GM21367 (cell line): ENCODE measurements at regions not wholly inside any gene's neighbourhood (a gene's known extent, or its start where the extent isn't known, plus 50 kb on each side); places are given as distances from the start of the nearest gene placed in this dataset.

Experiments
- ATAC-seq: cut with Tn5 transposase; IDR thresholded peaks from one replicate; pipeline ENCODE4 v1.9.1; 2021; ENCODE audit not compliant: unreplicated experiment

GRCh38 chr2:149666809-149667320 is 79.3 kb upstream of the MMADHC start:
- no peak for ATAC-seq

GRCh38 chr2:149664896-149665295 is 77.3 kb upstream of the MMADHC start:
- ATAC-seq = no peak

GRCh38 chr2:149662556-149662955 is 75.0 kb upstream of the MMADHC start:
- ATAC-seq = no peak

GRCh38 chr2:149661844-149662243 is 74.3 kb upstream of the MMADHC start:
- no peak for ATAC-seq

- no peak for ATAC-seq
Measured at GRCh38 chr2:149658553-149658952, 71.0 kb upstream of the MMADHC start.

GRCh38 chr2:149657401-149658040 is 69.9 kb upstream of the MMADHC start:
- ATAC-seq = no peak

GRCh38 chr2:149656996-149657395 is 69.4 kb upstream of the MMADHC start:
- no peak for ATAC-seq

- no peak for ATAC-seq
Measured at GRCh38 chr2:149653831-149654445, 66.4 kb upstream of the MMADHC start.

- ATAC-seq = no peak
Measured at GRCh38 chr2:149652926-149653325, 65.4 kb upstream of the MMADHC start.

- ATAC-seq = no peak
Measured at GRCh38 chr2:149652526-149652925, 65.0 kb upstream of the MMADHC start.

- no peak for ATAC-seq
Measured at GRCh38 chr2:149651229-149651628, 63.7 kb upstream of the MMADHC start.

GRCh38 chr2:149650006-149650405 is 62.4 kb upstream of the MMADHC start:
- no peak for ATAC-seq

GRCh38 chr2:149648282-149649030 is 60.9 kb upstream of the MMADHC start:
- no peak for ATAC-seq

- no peak for ATAC-seq
Measured at GRCh38 chr2:149645391-149645790, 57.8 kb upstream of the MMADHC start.
